Tibial nerve (tissue), 4 donors: ENCODE measurements at regions not wholly inside any gene's neighbourhood (a gene's known extent, or its start where the extent isn't known, plus 50 kb on each side); places are given as distances from the start of the nearest gene placed in this dataset.

ENCODE experiments used
- DNase-seq, 2 donors: peaks; one replicate each; pipeline ENCODE4 v3.0.0-alpha.2; 2019; ENCODE audit warnings: low spot score in 2 of 2
- H3K27ac ChIP-seq, 4 donors: fragments of 200-600 bp; sonication (generic) in 3 of 4; one replicate each; pipeline ENCODE4 v1.5.1; 2017 to 2019; ENCODE audit warnings: mild to moderate bottlenecking in 1 of 4
- H3K27me3 ChIP-seq, 2 donors: fragments of 200-600 bp; sonication (generic) in 1 of 2; one replicate each; pipeline versions ENCODE4 v1.5.1 to v1.6.0; 2017 to 2019
- H3K36me3 ChIP-seq, 3 donors: fragments of 200-600 bp; sonication (generic); one replicate each; pipeline ENCODE4 v1.5.1; 2018 to 2019
- H3K4me1 ChIP-seq, 4 donors: fragments of 200-600 bp; sonication (generic) in 3 of 4; one replicate each; pipeline ENCODE4 v1.5.1; 2017 to 2019
- H3K4me3 ChIP-seq, 4 donors: fragments of 200-600 bp; sonication (generic) in 3 of 4; one replicate each; pipeline ENCODE4 v1.5.1; 2017 to 2019; ENCODE audit warnings: mild to moderate bottlenecking in 1 of 4, moderate library complexity in 1 of 4
- H3K9me3 ChIP-seq, 4 donors: fragments of 200-600 bp; sonication (generic) in 3 of 4; one replicate each; pipeline ENCODE4 v1.5.1; 2017 to 2019
- EP300 ChIP-seq, 2 donors: sonication (generic); formaldehyde crosslinking; IDR thresholded peaks; one replicate each; pipeline ENCODE4 v1.6.1; 2017; ENCODE audit warnings: antibody characterized with exemption in 2 of 2, mild to moderate bottlenecking in 1 of 2
- POLR2A ChIP-seq, 2 donors: fragments of 450-650 bp; IDR thresholded peaks; one replicate each; pipeline ENCODE4 v1.6.1; 2017; ENCODE audit warnings: antibody characterized with exemption in 2 of 2, mild to moderate bottlenecking in 2 of 2, moderate library complexity in 2 of 2
- WGBS, 2 donors: methylation state at CpG; one replicate each; pipeline ENCODE4 v1.1.5; 2018; 5-methylcytosine and 5-hydroxymethylcytosine counted together
- TF ChIP-seq, protein P1 (sequence below), 5 experiments: fragments of 200-600 bp in 3 of 5; fragments of 450-650 bp in 2 of 5; sonication (generic) in 3 of 5; IDR thresholded peaks; one replicate each; pipeline ENCODE4 v1.5.1; 2016 to 2019; ENCODE audit warnings: antibody characterized with exemption in 5 of 5, mild to moderate bottlenecking in 3 of 5, moderate library complexity in 2 of 5

DNA sequence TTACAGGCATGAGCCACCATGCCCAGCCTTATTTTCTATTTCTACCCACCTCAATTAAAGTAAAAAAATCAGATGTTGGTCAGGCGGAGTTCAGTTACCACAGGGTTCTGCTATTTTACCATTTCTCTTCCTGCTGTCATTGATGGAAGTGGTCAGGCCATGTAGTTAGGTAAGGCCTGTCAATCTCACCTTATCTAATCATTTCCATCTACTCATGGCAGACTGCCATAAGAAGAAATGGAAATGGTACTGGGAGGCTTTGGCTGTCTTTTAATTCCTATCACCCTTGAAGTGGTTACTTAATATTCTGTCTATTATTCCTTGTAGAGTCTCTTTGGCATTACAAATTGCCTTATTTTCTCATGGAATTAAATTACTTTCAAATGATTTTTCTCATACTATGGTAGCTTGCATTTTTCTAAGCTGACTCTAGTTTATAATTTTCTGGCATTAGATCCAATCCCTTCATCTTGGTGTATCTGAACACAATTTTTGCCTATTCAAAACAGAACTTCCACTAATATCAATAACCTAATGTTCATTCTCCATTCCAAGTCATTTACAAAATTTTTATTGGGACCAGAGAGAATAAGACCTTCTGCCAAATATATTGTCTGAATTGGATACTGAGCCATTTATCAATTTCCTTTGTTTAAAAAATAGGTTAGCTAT is 198.7 kb downstream of the DACT1 start:
- 92 to 100% methylated on average over 1 of the region's 1 CpG for WGBS, 2 donors

DNA sequence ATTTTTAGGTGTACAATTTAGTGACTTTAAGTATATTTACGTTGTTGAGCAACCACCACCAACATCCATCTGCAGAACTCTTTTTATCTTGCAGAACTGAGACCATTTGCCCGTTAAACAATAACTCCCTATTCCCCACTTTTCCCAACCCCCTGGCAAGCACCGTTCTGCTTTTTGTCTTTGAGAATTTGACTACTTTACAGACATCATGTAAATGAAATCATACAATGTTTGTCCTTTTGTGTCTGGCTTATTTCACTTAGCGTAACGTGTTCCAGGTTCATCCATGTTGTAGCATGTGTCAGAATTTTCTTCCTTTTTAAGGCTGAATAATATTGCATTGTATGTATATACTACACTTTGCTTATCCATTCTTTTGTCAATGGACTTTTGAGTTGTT is 201.5 kb downstream of the DACT1 start:
- H3K4me3 ChIP-seq, result no peak overlapping the region
- WGBS, 2 donors, result 67 to 72% methylated on average over 5 of the region's 5 CpGs
- H3K27me3 ChIP-seq, result no peaks in the 10 kb centered on the region
- H3K4me1 ChIP-seq, result peaks cover 0 to 9% (median 3%) of the 10 kb centered on the region in 4 donors
- H3K36me3 ChIP-seq, result no peaks in the 10 kb centered on the region
- H3K9me3 ChIP-seq, result no peaks in the 10 kb centered on the region
- no peak overlapping the region for H3K27ac ChIP-seq
- TF ChIP-seq, protein P1, sequence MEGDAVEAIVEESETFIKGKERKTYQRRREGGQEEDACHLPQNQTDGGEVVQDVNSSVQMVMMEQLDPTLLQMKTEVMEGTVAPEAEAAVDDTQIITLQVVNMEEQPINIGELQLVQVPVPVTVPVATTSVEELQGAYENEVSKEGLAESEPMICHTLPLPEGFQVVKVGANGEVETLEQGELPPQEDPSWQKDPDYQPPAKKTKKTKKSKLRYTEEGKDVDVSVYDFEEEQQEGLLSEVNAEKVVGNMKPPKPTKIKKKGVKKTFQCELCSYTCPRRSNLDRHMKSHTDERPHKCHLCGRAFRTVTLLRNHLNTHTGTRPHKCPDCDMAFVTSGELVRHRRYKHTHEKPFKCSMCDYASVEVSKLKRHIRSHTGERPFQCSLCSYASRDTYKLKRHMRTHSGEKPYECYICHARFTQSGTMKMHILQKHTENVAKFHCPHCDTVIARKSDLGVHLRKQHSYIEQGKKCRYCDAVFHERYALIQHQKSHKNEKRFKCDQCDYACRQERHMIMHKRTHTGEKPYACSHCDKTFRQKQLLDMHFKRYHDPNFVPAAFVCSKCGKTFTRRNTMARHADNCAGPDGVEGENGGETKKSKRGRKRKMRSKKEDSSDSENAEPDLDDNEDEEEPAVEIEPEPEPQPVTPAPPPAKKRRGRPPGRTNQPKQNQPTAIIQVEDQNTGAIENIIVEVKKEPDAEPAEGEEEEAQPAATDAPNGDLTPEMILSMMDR (IDR thresholded peaks at IDR 0.05), result no peak
- TF ChIP-seq EP300 (IDR thresholded peaks at IDR 0.05) (no peak), POLR2A (IDR thresholded peaks at IDR 0.05) (no peak)
- DNase-seq, result no peak

More for the DNA sequence above, 198.7 kb downstream of the DACT1 start:
- Histone ChIP-seq H3K36me3 (no peaks in the 10 kb centered on the region), H3K9me3 (peaks cover 0 to 3% (median 0%) of the 10 kb centered on the region in 4 donors), H3K4me1 (peaks cover 0 to 9% (median 3%) of the 10 kb centered on the region in 4 donors), H3K4me3 (no peak overlapping the region), H3K27ac (no peak overlapping the region), H3K27me3 (no peaks in the 10 kb centered on the region)
- TF ChIP-seq EP300 (IDR thresholded peaks at IDR 0.05) (no peak), POLR2A (IDR thresholded peaks at IDR 0.05) (no peak)
- TF ChIP-seq, protein P1 (IDR thresholded peaks at IDR 0.05), result no peak
- DNase-seq, result no peak

DNA sequence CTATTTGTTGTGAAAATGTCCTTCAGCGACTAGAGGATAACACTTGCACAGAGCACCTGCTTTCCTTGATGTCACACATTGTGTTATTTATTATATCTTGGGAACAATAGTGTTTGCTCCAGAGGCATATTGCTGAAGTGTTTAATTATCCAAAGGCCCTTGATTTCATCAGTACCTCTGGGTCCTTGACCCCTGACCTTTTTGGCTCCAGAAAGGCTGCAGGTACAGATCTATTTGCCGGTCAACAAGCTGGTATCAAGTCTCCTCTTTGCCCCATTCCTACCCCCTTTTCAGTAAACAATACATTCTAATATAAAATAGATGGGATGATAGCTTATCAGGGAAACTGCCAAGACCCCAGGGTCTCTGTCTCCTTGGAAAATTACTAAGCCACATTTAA is 206.8 kb downstream of the DACT1 start:
- Histone ChIP-seq H3K27ac (no peak overlapping the region), H3K9me3 (no peaks in the 10 kb centered on the region), H3K36me3 (no peaks in the 10 kb centered on the region), H3K4me3 (no peak overlapping the region), H3K4me1 (peaks cover 0 to 9% (median 3%) of the 10 kb centered on the region in 4 donors), H3K27me3 (no peaks in the 10 kb centered on the region)
- TF ChIP-seq, protein P1 (IDR thresholded peaks at IDR 0.05), result no peak
- no peak for TF ChIP-seq POLR2A (IDR thresholded peaks at IDR 0.05)
- TF ChIP-seq EP300 (IDR thresholded peaks at IDR 0.05), result no peak
- no peak for DNase-seq
- 87 to 94% methylated on average over 2 of the region's 2 CpGs for WGBS, 2 donors

DNA sequence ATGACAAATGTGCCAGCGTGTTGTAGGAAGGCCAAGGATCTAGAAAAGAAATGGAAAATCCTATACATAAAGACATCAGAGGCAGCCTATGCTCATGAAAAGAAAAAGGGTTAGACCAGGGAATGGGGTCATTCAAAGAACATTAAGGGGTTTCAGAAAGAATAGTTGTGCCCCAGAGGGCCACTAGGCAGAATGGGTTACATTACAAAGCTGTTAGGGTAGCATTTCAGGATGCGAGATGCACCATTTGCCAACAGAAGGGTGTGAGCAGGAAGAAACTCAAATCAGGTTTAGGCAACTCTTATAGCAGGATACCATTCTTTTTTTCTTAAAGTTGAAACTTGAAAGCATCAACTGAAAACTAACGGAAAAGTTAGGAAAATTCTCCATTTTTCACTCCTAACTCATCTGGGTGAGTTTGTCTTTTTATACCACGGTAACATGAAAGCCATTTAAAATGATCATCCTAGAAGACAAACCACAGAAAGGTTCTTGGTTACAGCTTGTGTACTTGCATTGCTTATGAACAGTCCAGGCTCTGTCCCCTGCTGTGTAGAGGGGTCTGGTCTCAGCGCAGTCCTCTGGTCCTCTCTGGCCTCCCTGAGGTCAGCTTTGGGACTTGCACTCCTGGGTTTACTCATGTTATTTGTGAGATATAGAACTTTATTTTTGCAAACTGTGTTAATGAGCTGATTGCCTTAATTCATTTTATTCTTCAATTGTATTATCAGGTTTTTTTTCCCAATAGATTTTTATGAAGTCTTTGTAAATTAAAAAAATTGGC is 209.1 kb downstream of the DACT1 start:
- Histone ChIP-seq H3K4me3 (no peak overlapping the region), H3K4me1 (no peaks in the 10 kb centered on the region), H3K9me3 (no peaks in the 10 kb centered on the region), H3K36me3 (no peaks in the 10 kb centered on the region), H3K27ac (no peak overlapping the region), H3K27me3 (no peaks in the 10 kb centered on the region)
- TF ChIP-seq EP300 (IDR thresholded peaks at IDR 0.05) (no peak), POLR2A (IDR thresholded peaks at IDR 0.05) (no peak)
- TF ChIP-seq, protein P1 (IDR thresholded peaks at IDR 0.05), result no peak
- no peak for DNase-seq
- WGBS, 2 donors, result 83 to 86% methylated on average over 5 of the region's 5 CpGs

DNA sequence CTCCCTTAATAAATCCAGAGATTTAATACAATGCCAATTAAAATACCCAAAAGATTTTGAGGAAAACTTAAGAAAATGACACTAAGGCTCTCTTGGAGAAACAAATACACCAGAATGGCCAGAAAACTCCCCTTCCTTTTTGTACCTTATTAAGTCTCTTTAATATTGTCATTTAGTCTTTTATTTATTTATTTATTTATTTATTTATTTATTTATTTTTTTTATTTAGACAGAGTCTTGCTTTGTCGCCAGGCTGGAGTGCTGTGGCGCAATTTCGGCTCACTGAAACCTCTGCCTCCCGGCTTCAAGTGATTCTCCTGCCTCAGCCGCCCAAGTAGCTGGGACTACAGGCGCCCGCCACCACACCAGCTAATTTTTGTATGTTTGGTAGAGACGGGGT is 210.6 kb downstream of the DACT1 start:
- Histone ChIP-seq H3K9me3 (no peaks in the 10 kb centered on the region), H3K27ac (no peak overlapping the region), H3K4me3 (no peak overlapping the region), H3K4me1 (no peaks in the 10 kb centered on the region), H3K36me3 (no peaks in the 10 kb centered on the region), H3K27me3 (no peaks in the 10 kb centered on the region)
- no peak for DNase-seq
- 95 to 97% methylated on average over 8 of the region's 8 CpGs for WGBS, 2 donors
- TF ChIP-seq, protein P1 (IDR thresholded peaks at IDR 0.05), result no peak
- TF ChIP-seq POLR2A (IDR thresholded peaks at IDR 0.05) (no peak), EP300 (IDR thresholded peaks at IDR 0.05) (no peak)
